ENCODE measurements at regions not wholly inside any gene's neighbourhood (a gene's known extent, or its start where the extent isn't known, plus 50 kb on each side); places are given as distances from the start of the nearest gene placed in this dataset.
A peak's percentile ranks its signal among the peaks of the same experiment; 100 is the strongest.

DNA sequence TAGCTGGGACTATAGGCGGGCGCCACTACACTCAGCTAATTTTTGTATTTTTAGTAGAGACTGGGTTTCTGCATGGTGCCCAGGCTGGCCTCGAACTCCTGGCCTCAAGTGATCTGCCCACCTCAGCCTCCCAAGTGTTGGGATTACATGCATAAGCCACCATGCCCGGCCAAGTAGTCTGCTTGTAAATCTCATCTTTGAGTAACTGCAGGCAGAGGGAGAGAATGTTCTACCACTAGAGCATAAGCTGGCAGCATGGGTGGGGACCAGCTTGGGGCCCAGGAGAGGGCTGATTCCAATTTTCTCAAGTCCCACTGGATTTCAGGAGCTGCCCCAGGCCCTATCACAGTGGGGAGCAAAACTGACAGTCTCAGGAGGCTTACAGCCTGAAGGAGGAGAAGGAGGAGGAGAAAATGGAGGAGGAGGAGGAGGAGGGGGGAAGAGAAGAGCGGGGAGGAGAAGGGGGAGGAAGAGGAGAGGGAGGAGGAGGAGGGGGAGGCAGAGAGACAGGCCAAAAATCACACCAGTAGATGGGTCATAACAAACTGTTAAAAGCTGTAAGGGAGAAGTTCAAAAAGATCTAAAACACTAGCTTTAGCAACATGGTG is 229.1 kb upstream of the IGF1R start:
- no peak for DNase-seq (ENCODE audit: low read depth in 2 of 2)

DNA sequence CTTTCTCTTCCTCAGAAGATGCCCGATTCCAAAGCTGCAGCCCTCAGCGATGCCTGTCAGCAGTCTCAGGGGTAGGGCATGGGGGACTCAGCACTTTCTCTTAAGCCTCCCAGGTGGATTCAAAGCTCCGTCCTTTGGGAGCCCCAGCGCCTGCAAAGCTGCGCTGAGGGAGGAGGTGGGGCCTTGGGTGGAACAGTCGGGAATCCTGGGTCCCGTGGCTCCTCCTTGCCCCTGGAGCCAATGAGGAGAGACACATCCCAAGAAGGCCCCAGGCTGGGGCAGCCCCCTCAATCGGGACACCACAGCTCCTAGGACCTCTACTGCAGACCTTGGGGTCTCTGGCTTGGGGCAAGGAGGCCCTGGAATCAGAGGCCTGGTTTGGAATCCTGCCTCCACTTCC is 227.5 kb upstream of the IGF1R start:
- no peak for DNase-seq (ENCODE audit: low read depth in 2 of 2)

DNA sequence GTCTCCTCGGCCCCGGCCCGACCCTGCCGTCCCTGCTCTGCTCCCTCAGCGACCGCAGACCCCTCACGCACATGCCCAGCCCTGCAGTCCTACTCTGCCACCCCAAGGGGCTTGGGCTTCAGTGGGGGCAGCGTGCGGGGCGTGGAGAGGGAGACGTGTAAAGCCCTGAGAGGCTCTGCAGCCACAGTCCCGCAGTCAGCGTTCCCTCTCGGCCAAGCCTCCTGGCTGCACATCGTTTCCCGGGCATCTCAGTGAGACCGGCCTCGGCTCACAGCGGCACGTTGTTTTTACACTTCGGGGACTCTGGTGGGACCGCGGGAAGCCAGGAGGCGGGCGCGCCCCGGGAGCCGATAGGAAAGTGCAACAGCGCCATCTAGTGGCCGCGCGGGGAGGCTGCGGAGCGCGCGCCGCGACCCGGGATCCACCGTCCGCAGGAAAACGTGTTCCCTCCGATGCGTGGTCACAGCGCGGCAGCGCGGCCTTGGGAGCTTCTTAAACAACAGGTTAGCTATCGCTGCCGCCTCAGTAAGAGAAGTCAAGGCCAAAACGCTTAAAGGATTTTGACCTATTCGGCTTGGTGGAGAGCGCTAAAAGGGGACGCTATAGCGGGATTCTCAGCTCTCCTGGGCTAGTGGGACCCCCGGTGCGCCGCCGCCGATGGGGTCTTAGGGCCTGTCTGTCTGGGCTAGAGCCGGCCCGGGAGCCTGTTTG is 226.8 kb upstream of the IGF1R start:
- DNase-seq (ENCODE audit: low read depth in 2 of 2): peak; percentile 51 to 62

DNA sequence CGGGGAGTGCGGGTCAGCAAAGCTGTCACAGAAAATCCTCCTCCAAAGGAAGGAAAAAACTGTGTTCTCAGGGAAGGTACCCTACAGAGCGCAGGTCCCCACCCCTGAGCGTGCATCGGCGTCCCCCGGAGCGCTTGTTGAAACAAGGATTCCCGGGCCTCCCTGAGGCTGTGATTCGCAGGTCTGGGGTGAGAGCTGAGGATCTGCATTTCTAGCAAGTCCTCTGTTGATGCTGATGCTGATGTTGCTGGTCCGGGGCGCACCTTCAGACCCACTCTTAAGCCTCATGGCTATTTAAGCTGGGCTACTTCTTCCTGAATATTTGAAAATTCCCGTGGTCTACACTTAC is 226.2 kb upstream of the IGF1R start:
- no peak for DNase-seq (ENCODE audit: low read depth in 2 of 2)

DNA sequence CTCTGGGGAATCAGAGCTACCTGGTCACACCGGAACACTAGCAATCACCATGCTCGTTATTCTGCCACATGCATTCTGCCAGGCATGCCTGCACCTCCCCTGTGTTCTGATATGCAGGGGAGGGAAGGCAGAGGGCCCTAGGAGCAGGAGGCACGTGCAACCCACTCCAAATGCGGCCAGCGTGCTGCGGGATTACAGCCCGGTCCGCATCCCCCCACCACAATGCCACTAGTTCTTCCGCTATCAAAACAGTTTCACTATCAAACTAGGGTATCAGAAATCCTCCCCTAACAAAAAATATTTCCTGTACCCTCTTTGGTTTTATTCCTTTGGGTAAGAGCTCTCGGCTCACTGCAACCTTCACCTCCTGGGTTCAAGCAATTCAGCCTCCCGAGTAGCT is 223.2 kb upstream of the IGF1R start:
- DNase-seq (ENCODE audit: low read depth in 2 of 2): no peak

DNA sequence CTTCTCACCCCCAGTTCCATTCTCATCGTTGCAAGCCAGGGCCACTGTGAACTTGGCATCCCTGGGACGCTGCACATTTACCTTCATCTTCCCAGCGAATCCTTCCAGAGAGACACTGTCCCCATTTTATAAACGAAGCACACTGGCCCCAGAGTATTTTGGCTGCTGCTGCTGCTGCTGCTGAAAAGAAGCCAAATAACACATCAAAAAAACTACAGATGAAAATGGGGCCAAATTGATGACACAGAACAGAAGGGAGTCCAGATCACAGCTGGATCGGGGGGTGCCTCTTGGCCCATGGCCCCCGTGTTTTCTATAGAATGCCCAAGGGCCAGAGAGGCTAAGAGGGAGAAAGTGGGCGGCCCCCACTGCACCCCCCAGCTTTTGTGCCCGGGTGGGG is 221.0 kb upstream of the IGF1R start:
- no peak for DNase-seq (ENCODE audit: low read depth in 2 of 2)

DNA sequence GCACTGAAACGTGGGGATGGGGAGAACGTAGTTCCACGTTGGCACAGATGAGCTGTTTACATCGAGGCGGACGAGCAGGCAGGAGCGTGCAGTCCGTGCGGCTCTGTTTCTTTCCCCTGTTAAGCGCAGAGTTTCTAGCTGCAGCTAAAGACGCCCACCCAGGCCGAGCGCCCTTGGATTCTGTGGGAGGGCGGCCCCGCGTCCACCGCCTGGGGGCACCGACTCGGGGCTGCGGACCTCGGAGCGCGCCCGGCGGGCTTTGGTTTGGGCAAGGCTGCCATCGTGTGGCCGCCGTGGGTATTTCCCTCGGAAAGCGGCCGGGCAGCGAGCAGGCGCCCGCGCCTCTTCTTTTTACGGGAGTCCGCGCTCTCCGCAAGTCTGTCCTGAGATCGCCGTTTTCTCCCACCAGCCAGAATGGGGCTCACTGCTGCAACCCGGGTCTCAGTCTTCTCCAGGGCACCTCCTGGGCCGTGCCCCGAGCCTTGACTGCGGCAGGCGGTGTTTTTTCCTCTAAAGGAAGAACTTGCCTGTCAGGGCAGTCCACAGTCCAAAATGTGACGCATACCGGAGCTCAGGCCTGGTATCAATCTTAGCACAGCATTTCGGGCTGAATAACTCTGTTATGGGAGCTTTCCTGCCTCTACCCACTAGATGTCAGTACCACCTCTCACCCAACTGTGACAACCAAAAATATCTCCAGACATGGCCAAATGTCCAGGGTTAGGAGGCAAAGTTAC is 219.9 kb upstream of the IGF1R start:
- DNase-seq (ENCODE audit: low read depth in 2 of 2): peak; percentile 38 to 61

DNA sequence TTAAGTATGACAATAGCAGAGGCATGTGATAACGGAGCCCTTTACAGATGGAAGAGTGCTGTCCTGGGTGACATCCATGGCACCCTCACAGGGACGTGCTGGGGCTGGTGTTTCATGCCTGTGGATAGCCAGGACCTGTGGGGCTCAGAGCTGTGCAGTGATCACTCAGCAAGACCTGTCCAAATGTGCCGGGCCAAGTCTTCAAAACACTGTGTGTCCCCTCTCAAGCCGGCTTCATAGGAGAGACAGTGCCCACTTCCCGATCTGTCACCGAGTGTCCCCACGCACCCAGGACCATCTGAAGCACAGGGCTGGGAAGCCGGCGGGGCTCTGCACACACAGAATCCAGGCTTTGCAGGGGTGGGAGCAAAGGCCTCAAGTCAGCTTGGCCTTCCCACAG is 217.2 kb upstream of the IGF1R start:
- DNase-seq (ENCODE audit: low read depth in 2 of 2): no peak

DNA sequence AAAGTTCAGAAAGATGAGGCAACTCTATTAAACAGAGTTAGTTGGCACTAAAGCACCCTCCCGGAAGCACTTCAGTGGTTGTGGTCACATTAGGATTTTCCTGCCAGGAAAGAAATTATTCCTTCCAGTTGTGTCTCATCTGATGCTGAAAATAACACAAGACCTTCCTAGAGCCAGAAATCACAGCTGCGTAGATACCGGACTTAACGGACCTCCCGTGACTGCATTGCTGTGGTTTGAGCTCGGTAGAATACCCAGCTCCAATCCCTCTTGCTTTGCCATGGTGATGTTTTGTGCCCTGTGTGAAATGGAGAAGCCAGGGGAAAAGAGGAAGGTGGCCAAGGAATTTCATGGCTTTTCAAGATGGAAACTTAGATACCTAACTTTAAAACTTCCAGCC is 215.0 kb upstream of the IGF1R start:
- no peak for DNase-seq (ENCODE audit: low read depth in 2 of 2)

DNA sequence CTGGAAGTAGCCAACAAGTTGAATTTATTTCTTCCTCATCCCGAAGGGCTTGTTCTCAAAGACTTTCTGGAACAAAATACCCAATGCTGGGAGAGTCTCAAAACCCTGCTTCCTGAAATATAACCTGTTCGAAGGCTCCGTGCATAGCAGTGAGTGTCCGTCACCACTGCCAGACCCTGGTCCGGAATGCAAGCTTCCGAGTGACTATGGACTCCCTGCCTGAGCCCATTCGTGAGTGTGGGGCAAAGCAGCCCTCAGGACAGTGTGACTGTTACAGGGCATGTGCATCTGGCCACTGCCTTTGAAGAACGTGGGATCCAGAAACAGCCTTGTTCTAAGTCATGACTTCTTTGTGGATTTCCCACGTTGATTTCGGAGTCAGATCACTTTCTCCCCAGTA is 214.5 kb upstream of the IGF1R start:
- DNase-seq (ENCODE audit: low read depth in 2 of 2): no peak

DNA sequence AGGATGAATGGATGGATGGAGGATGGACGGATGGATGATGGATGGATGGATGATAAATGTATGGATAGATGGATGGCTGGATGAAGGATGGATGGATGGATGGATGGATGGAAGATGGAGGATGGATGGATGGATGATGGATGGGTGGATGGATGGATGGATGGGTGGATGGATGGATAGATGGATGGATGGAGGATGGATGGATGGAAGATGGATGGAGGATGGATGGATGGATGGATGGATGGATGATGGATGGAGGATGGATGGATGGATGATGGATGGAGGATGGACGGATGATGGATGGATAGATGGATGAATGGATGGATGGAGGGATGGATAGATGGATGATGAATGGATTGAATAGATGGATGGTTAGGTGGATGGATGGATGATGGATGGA is 210.6 kb upstream of the IGF1R start:
- no peak for DNase-seq (ENCODE audit: low read depth in 2 of 2)

DNA sequence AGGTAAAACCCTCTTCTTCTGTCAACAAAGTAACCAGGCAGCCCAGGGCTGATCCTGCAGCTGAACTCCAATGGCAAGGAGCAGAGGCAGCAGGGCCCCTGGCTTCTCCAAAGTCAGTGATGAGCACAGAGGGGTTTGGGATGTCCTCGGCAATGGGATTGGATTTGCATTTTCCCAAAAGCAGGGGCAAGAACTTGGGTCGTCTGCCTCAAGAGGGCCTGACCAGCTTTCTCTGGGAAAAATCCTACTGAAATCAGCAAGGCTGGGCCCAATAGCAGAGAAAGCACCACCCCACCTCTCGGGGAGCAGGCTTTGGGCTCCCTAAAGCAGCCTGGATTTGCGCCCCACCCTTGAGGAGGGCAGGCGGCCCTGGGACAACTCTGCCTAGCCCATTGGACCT is 210.0 kb upstream of the IGF1R start:
- no peak for DNase-seq (ENCODE audit: low read depth in 2 of 2)

DNA sequence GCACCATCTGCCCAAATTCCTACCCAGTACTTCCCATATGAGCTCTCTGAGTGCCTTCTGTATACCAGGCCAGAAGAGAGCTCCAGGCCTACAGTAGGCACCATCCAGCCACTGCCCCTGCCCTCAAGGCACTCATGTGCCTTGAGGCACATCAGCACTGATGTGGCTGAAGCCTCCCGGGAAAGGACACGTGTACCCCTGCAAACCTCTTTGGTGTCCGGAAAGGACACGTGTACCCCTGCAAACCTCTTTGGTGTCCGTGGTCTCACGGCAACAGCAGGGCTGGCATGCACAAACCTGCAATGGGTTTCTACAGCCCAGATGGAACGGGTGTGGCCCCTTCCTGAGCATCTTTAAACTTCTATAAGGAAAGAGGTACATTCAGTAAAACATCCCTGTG is 209.4 kb upstream of the IGF1R start:
- DNase-seq (ENCODE audit: low read depth in 2 of 2): no peak

DNA sequence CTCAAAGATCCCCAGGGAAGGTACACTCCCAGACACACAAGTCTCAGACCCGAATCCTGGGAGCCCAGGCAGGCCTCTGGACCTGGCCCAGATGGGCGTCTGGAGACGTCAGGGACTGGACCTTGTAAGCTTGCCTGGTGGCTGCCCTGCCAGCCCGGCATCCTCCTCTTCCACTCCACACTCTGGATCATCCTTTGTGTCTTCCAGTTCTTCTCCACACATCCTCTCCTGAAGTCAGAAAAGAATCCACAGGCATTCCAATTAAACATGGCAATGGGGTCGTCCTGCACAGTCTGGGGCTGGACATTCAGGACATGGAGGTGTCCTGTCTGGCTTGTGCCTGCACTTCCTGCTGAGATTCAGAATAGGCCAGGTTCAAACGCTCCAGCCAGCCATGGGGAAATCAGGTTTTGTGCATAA is 208.8 kb upstream of the IGF1R start:
- no peak for DNase-seq (ENCODE audit: low read depth in 2 of 2)

DNA sequence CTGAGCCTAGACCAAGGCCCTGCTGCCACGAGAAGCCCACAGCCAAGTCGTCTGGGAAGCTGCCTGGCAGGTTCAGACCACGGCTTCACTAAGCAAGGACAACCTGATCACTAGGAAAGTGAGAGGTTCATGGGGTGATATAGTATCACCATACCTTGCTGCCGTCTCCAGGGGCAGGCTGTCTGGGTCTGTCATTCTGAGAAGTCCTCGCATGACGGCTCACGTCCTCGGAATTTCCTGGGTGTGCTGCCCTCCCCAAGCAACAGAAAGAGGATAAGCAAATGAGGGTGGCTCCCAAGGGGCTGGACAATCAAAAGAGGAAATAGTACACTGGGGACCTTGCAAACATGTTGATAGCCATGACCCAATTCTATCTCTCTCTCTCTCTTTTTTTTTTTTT is 207.4 kb upstream of the IGF1R start:
- no peak for DNase-seq (ENCODE audit: low read depth in 2 of 2)

DNA sequence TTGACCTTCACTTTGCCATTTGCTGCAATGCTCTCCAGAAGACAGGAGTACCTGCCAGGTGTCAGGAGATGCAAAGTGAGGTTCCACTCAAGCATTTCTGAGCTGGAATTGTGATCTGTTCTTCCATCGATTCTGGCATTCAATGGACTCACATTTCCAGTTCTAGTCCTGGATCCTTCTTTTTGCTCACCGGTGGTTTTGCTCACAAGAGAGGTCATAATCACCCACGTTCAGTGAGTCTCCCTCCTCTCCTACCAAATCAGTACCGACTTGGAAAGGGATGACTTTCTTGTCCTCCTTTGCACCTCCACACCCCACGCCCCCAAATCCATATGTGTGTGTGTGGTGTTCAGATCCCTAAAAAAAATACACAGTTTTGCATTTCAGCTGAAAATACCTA is 206.7 kb upstream of the IGF1R start:
- DNase-seq (ENCODE audit: low read depth in 2 of 2): no peak

DNA sequence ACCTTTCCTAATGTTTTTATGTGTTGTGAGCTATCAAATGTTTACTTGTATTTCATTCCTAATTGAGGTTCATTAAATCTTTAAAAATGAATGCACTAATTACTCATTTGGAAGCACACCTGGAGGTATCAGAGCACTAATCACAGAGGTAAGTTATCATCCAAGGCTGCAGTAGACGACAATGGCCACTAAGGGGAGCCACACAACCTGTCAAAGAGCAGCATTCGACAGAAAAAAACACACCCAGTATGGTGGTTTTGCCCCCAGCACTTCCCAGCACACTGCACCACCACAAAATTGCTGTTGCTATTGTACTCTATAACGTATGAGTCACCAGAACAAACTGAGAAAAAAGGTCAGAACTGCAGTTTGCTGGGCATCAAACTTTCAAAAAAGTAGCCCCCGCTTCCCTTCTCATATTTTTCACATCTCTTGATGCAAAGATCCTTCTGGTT is 205.9 kb upstream of the IGF1R start:
- peak in 1 of 2 donors; percentile 46 for DNase-seq (ENCODE audit: low read depth in 2 of 2)

DNA sequence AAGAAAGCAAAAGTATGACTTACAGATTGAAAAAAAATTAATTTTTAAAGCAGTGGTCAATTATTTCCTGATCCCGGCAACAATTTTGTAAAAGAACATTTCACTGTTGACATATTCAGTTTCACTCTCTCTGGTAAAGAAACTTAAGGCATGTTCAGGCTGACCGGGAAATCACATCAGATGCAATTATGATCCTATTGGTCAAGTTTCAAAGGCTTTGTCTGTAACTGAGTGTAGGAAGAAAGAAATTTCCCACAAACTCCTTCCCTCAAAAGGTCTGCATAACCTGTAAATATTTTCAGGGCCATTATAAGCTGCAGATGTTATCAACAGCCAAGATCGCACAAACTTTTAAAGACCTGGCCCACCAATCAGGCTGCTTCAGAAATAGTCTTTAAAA is 205.4 kb upstream of the IGF1R start:
- no peak for DNase-seq (ENCODE audit: low read depth in 2 of 2)

DNA sequence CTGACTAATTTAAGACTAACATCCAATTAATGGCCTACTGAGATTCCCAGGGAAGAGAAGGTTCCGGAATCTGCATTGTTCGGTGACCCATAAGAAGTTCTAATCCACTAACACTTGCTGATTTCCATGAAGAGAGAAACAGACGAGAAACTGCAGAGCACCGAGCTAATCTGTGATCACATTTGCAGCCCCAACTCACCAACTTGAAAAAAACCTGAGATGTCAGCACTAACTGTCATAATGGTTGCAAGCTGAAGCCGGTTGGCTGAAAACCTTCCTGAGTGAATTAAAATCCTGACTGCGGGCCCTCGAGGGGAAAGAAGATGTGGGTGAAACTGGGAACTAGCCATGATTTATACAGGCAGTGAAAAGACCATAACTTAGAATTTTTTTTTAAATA is 204.8 kb upstream of the IGF1R start:
- DNase-seq (ENCODE audit: low read depth in 2 of 2): no peak

DNA sequence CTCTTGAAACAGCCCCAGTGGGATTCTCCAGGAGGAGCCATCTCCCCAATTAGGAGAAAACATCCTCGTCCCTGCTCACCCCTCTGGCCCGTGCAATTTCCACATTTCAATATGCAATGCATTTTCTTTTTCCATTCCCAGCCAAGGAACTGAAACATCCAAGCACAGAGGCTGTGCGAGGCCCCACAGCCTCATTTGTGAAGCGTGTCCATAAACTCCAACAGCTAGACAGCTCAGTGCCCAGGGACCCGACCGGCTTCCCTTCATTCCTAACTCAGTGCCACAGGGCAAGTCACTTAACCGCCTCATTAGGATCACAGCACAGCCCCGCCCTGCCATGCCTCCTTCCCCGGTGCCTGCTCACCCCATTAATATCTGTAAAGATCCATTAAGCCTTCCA is 204.2 kb upstream of the IGF1R start:
- no peak for DNase-seq (ENCODE audit: low read depth in 2 of 2)

DNA sequence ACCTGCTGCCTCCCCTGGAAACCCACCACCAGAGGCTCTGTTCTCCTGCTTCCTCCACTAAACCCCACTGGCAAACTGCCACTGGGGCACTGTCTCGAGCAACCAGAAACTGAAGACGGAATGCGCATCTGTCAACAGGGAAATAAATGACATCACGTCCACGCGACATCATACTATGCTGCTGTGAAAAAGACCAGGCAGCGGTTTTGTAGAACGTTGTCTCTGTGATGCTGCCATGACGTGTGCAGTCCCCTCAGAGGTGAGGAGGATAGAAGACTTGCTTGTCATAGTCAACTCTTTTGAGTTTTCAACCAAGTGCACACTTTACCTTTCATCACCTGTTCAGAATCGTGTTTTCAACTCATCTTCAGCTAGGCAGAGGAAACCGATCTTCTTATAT is 203.0 kb upstream of the IGF1R start:
- DNase-seq (ENCODE audit: low read depth in 2 of 2): no peak

DNA sequence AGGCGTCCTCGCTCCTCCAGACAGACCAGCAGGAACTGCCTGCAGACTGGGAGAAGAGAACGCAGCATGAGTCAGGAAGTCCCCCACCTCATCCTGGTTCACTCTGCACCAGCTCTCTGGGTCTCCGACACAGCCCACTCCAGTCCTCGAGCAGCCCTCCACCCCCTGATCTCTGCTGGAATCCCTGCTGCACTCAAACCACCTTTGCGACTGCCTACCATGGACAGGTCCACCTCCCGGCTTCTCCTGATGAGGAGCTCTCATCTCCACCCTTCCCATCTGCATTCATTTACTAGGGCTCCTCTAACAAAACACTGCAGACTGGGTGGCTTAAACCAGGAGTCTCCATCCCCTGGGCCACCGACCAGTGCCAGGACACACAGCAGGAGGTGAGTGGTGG is 202.3 kb upstream of the IGF1R start:
- DNase-seq (ENCODE audit: low read depth in 2 of 2): no peak

DNA sequence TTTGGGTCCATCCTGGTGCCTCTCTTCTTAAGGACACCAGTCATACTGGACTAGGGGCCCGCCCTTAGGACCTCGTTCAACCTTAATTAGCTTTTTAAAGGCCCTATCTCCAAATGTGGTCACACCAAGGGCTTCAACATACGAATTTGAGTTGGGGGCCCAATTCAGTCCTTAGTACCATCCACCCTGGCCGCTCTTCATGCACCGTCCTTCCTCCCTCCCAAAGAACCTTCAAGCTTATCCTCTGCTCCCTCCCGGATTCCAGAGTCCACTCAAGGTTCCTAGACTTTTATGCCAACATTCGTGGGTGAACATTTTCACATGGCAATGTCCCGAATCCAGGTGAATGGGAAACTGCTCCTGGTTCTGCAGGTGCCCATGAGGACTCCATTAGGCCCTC is 201.3 kb upstream of the IGF1R start:
- DNase-seq (ENCODE audit: low read depth in 2 of 2): no peak
